HG03175 (cell line): ENCODE measurements at regions not wholly inside any gene's neighbourhood (a gene's known extent, or its start where the extent isn't known, plus 50 kb on each side); places are given as distances from the start of the nearest gene placed in this dataset.
A peak's percentile ranks its signal among the peaks of the same experiment; 100 is the strongest.

Source experiments
- ATAC-seq: cut with Tn5 transposase; IDR thresholded peaks from one replicate; pipeline ENCODE4 v1.9.1; 2021; ENCODE audit warnings: mild to moderate bottlenecking, moderate library complexity; ENCODE audit not compliant: unreplicated experiment

GRCh38 chr12:93197067-93197593, 180.6 kb upstream of the NUDT4 start:
- no peak for ATAC-seq

- no peak for ATAC-seq
Observed at GRCh38 chr12:93198086-93198485, 179.6 kb upstream of the NUDT4 start.

DNA sequence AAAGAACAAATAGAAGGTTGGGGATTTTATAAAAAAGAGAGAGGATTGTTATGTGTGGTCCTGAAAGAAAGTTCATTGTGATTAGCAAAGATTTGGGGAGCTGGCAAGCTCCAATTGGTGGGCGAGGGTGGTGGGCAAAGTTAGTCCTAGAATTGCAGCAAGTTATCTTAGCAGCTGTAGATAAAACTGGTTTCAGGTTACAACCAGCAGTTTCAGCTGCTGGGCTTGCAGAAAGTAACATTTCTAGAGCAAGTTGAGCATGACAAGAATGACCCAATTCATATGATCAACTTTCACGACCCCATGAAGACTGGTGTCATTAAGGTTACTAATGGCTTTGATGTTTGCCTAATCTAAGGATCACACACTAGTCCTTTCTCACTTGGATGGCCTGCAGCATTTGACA, 177.9 kb upstream of the NUDT4 start:
- ATAC-seq, result no peak

- peak; percentile 57 for ATAC-seq
Observed at GRCh38 chr12:93200291-93200917, 177.3 kb upstream of the NUDT4 start.

- ATAC-seq, result no peak
Observed at GRCh38 chr12:93201990-93202389, 175.7 kb upstream of the NUDT4 start.

DNA sequence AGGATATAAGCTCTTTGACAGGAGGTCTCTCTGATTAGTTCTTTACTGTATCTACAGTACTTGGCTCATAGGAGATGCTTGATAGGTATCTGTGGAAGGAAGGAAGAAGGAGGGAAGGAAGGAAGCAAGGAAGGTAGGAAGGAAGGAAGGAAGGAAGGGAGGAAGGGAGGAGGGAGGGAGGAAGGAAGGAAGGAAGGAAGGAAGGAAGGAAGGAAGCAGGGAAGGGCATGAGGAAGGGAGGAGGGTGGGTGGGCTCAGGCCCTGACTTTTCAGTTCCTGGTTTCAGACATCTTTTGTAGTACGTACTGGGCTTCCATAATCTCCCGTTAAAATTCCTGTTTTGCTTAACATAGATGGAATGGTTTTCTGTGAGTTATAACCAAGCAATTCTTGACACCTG, 175.0 kb upstream of the NUDT4 start:
- ATAC-seq, result no peak

DNA sequence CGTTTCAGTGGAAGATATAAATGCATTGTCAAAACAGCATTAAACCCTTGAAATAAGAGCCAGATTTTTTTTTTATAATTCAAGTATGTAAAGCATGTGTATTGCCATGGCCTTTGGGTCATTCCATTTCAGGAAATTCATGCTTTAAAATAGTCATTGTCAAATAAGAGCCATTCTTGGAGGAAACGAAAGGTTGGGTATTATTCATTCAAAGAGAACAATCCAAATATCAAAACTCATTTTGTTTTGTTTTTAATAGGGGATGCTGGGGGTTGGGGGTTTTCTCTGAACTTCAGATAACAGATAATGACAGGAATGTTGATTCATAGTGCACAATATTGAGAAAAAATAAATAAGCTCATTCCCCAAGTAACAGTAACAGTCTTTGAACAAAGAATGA, 174.4 kb upstream of the NUDT4 start:
- ATAC-seq, result no peak

GRCh38 chr12:93204896-93205295, 172.8 kb upstream of the NUDT4 start:
- no peak for ATAC-seq

DNA sequence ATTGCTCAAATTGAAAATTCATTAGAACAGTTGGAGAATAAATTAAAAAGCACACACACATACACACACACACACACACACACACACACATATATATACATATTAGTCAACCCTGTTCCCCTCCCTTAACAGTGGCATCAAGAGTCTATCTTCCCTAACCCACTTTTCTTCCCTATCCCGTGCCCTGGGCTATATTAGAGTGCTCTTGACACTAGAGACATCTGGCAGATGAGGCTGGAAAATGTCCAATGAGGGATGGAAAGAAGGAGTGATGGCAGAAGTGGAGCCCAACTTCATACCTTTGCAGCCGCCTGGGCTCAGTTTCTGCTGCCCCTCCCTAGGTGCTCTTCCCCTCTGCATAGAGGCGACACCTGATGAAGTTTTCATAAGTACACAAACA, 172.4 kb upstream of the NUDT4 start:
- ATAC-seq, result no peak

DNA sequence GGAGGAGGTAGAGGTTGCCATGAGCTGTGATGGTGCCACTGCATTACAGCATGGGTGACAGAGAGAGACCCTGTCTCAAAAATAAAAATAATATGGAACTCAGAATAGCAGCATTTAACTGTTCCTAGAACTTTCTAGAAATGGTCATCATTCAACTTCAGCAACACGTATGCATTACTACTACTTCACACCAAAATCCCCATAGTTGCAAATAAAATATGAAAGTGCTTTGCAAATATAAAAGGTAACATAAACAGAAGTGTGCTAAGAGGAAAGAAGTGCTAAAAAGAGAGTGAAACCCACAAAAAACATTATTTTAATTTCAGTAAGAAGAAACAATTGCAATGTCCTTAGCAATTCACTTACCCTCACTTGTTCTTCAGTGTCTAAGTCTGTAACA, 169.7 kb upstream of the NUDT4 start:
- ATAC-seq, result no peak

DNA sequence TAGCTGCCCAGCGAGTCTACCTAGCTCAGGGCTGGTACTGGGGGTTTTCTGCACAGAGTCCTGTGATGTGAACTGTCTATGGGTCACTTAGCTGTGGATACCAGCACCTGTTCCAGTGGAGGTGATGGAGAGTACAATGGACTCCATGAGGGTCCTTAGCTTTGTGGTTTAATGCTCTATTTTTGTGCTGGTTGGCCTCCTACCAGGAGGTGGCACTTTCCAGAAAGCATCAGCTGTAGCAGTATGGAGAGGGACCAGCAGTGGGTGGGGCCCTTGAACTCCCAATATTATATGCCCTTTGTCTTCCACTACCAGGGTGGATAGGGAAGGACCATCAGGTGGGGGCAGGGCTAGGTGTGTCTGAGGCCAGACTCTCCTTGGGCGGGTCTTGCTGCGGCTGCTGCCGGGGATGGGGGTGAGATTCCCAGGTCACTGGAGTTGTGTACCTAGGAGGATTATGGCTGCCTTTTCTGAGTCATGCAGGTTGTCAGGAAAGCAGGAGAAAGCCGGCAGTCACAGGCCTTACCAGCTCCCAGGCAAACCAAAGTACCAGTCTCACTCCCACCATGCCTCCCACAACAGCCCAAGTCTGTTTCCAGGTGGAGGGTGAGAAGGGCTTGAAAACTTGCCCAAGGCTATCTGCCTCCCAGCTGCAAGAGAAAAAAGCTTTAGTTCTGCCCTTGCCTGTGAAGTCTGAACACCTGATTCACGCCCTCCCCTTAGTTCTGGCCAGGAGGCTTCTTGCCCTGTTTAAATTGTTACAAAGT, 163.0 kb upstream of the NUDT4 start:
- ATAC-seq, result no peak

- no peak for ATAC-seq
Observed at GRCh38 chr12:93215290-93215678, 162.4 kb upstream of the NUDT4 start.

GRCh38 chr12:93219947-93220346, 157.8 kb upstream of the NUDT4 start:
- ATAC-seq, result no peak

DNA sequence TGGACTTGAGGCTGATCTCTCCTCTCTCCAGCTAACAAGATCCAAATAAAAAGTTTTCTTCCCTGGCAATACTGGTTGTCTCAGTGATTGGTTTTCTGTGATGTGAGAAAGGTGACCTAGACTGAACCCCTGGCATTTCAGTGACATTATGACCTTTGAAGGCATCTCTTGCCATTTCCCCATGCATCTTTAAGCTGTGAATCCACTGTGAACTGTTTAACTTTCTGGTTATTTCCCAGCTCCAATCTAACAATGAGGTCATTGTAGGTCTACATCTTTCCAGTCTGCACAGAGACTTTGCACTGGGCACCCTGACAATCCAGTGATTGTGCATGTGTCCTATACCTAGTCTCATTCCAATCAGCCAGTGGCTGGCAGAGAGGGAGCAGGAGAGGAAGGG, 155.9 kb upstream of the NUDT4 start:
- no peak for ATAC-seq

GRCh38 chr12:93223440-93224426, 154.0 kb upstream of the NUDT4 start:
- no peak for ATAC-seq

- no peak for ATAC-seq
Observed at GRCh38 chr12:93225094-93225493, 152.6 kb upstream of the NUDT4 start.

DNA sequence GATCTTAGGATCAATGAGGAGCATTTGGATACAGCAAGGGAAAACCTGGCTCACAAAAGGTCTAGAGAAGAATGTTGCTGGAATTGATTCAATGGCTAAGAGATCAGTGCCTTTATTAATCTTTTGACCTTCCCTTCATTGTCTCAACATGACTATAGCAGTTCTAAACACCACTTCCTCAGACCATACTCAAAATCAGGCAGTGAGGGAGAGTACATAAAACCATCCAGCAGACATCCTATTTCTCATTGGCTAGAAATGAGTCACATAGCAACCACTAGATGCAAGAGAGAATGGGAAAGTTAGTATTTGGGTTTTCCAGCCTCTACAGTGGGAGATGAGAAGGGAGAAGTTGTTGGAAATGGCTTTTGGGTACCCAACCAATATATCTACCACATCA, 151.4 kb upstream of the NUDT4 start:
- ATAC-seq, result no peak

- ATAC-seq, result no peak
Observed at GRCh38 chr12:93229494-93230325, 148.0 kb upstream of the NUDT4 start.

GRCh38 chr12:93230326-93230720, 147.4 kb upstream of the NUDT4 start:
- no peak for ATAC-seq

DNA sequence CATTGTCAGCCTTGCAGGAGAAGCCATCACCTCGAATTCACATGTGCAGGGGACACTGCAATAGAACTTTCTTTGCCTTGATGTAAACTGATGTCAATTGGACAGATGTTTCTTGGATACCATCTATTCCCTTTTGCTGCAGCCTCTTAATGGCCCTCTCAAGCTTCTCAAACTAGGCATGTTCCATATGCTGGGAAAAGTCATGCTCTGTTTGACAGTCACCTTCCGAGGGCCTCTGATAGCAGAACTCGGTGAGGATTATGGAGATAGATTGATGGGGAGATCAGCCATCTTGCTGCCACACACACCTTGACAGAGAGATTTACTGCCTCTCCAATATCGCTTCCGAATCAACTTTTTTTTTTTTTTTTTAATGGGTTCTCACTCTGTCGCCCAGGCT, 145.8 kb upstream of the NUDT4 start:
- no peak for ATAC-seq
